Activated CD8-positive, alpha-beta memory T cell treated with anti-CD3 and anti-CD28 coated beads, Interleukin-2, amount 10 ng/mL, durations not matched to agents 7 days and 5 days (primary cell): ENCODE measurements at regions not wholly inside any gene's neighbourhood (a gene's known extent, or its start where the extent isn't known, plus 50 kb on each side); places are given as distances from the start of the nearest gene placed in this dataset.

ENCODE experiments used
- ATAC-seq: fragments of 150-1000 bp; cut with Tn5 transposase; one replicate; pipeline ENCODE4 v1.10.0; 2021; ENCODE audit warnings: moderate library complexity
- CTCF ChIA-PET: fragments of 350-600 bp; sonication (Branson Sonifier 250); formaldehyde crosslinking; loops from one replicate; lab custom pipeline; 2021; ENCODE audit warnings: antibody characterized with exemption; lab: Charles Lee
- DNase-seq: peaks from one replicate; pipeline ENCODE4 v3.0.0-alpha.2; 2020
- H3K27ac Mint-ChIP-seq: one replicate; pipeline ENCODE4 v1.8.0; 2021; ENCODE audit warnings: mild to moderate bottlenecking, mixed read lengths
- H3K27me3 Mint-ChIP-seq: one replicate; pipeline ENCODE4 v1.8.0; 2021; ENCODE audit warnings: mixed read lengths
- H3K36me3 Mint-ChIP-seq: one replicate; pipeline ENCODE4 v1.8.0; 2021; ENCODE audit warnings: mild to moderate bottlenecking, mixed read lengths
- H3K4me1 Mint-ChIP-seq: one replicate; pipeline ENCODE4 v1.8.0; 2021; ENCODE audit warnings: mixed read lengths
- H3K4me3 Mint-ChIP-seq: one replicate; pipeline ENCODE4 v1.8.0; 2021; ENCODE audit warnings: mild to moderate bottlenecking, moderate library complexity, mixed read lengths
- H3K9me3 Mint-ChIP-seq: one replicate; pipeline ENCODE4 v1.8.0; 2022; ENCODE audit warnings: low read depth, mixed read lengths

GRCh38 chr11:70566768-70567530, 168.6 kb downstream of the CTTN start:
- no peak for ATAC-seq
- CTCF ChIA-PET, result no interaction called here
- Mint-ChIP-seq H3K4me3 (no peak overlapping the region), H3K27me3 (peaks cover 10% of the 10 kb centered on the region), H3K36me3 (no peaks in the 10 kb centered on the region), H3K9me3 (no peaks in the 10 kb centered on the region), H3K4me1 (no peaks in the 10 kb centered on the region), H3K27ac (no peak overlapping the region)
- DNase-seq, result no peak

GRCh38 chr11:70567680-70568034, 169.3 kb downstream of the CTTN start:
- Mint-ChIP-seq H3K9me3 (no peaks in the 10 kb centered on the region), H3K4me1 (no peaks in the 10 kb centered on the region), H3K27me3 (peaks cover 10% of the 10 kb centered on the region), H3K36me3 (no peaks in the 10 kb centered on the region), H3K4me3 (no peak overlapping the region), H3K27ac (no peak overlapping the region)
- DNase-seq, result no peak
- no peak for ATAC-seq
- CTCF ChIA-PET, result interaction anchor here (1.3 kb wide), 1 partner anchor 9 kb away, joined by 3 read pairs; no protein-coding TSS in a partner anchor

- CTCF ChIA-PET, result interaction anchor here (1.3 kb wide), 1 partner anchor 10 kb away, joined by 3 read pairs; no protein-coding TSS in a partner anchor
- no peak overlapping the region for H3K4me3 Mint-ChIP-seq
- H3K36me3 Mint-ChIP-seq, result no peaks in the 10 kb centered on the region
Observed at GRCh38 chr11:70568035-70568813, 169.9 kb downstream of the CTTN start.

GRCh38 chr11:70568814-70569617, 170.7 kb downstream of the CTTN start:
- ATAC-seq, result no peak
- Mint-ChIP-seq H3K27ac (no peak overlapping the region), H3K9me3 (no peaks in the 10 kb centered on the region), H3K27me3 (peaks cover 10% of the 10 kb centered on the region), H3K36me3 (no peaks in the 10 kb centered on the region), H3K4me3 (no peak overlapping the region), H3K4me1 (no peaks in the 10 kb centered on the region)
- DNase-seq, result no peak
- CTCF ChIA-PET, result interaction anchor here (1.3 kb wide), 1 partner anchor 11 kb away, joined by 3 read pairs; no protein-coding TSS in a partner anchor

More at GRCh38 chr11:70568035-70568813, 169.9 kb downstream of the CTTN start:
- H3K9me3 Mint-ChIP-seq, result no peaks in the 10 kb centered on the region
- H3K27ac Mint-ChIP-seq, result no peak overlapping the region
- H3K27me3 Mint-ChIP-seq, result peaks cover 10% of the 10 kb centered on the region
- ATAC-seq (no peak), DNase-seq (no peak)
- H3K4me1 Mint-ChIP-seq, result no peaks in the 10 kb centered on the region

GRCh38 chr11:70569618-70569890, 171.2 kb downstream of the CTTN start:
- no peak overlapping the region for H3K4me3 Mint-ChIP-seq
- peaks cover 10% of the 10 kb centered on the region for H3K27me3 Mint-ChIP-seq
- H3K27ac Mint-ChIP-seq, result no peak overlapping the region
- no peaks in the 10 kb centered on the region for H3K4me1 Mint-ChIP-seq
- CTCF ChIA-PET, result no interaction called here
- DNase-seq (no peak), ATAC-seq (no peak)
- no peaks in the 10 kb centered on the region for H3K9me3 Mint-ChIP-seq
- H3K36me3 Mint-ChIP-seq, result no peaks in the 10 kb centered on the region

- DNase-seq (no peak), ATAC-seq (no peak)
- Mint-ChIP-seq H3K36me3 (no peaks in the 10 kb centered on the region), H3K4me1 (no peaks in the 10 kb centered on the region), H3K9me3 (no peaks in the 10 kb centered on the region), H3K27me3 (peaks cover 10% of the 10 kb centered on the region), H3K4me3 (no peak overlapping the region), H3K27ac (no peak overlapping the region)
- CTCF ChIA-PET, result no interaction called here
Observed at GRCh38 chr11:70569996-70570692, 171.8 kb downstream of the CTTN start.

GRCh38 chr11:70570693-70571395, 172.5 kb downstream of the CTTN start:
- Mint-ChIP-seq H3K4me3 (no peak overlapping the region), H3K4me1 (no peaks in the 10 kb centered on the region), H3K27me3 (peaks cover 10% of the 10 kb centered on the region), H3K27ac (no peak overlapping the region), H3K9me3 (no peaks in the 10 kb centered on the region), H3K36me3 (no peaks in the 10 kb centered on the region)
- CTCF ChIA-PET, result no interaction called here
- DNase-seq (no peak), ATAC-seq (no peak)

GRCh38 chr11:70572974-70573260, 174.6 kb downstream of the CTTN start:
- DNase-seq (no peak), ATAC-seq (no peak)
- no peaks in the 10 kb centered on the region for H3K9me3 Mint-ChIP-seq
- no peak overlapping the region for H3K27ac Mint-ChIP-seq
- H3K4me1 Mint-ChIP-seq, result no peaks in the 10 kb centered on the region
- no peaks in the 10 kb centered on the region for H3K36me3 Mint-ChIP-seq
- CTCF ChIA-PET, result no interaction called here
- no peak overlapping the region for H3K4me3 Mint-ChIP-seq
- no peaks in the 10 kb centered on the region for H3K27me3 Mint-ChIP-seq

GRCh38 chr11:70573701-70574151, 175.4 kb downstream of the CTTN start:
- H3K4me3 Mint-ChIP-seq, result no peak overlapping the region
- no peak overlapping the region for H3K27ac Mint-ChIP-seq
- H3K27me3 Mint-ChIP-seq, result no peaks in the 10 kb centered on the region
- no peaks in the 10 kb centered on the region for H3K36me3 Mint-ChIP-seq
- CTCF ChIA-PET, result no interaction called here
- no peaks in the 10 kb centered on the region for H3K4me1 Mint-ChIP-seq
- no peaks in the 10 kb centered on the region for H3K9me3 Mint-ChIP-seq
- DNase-seq, result no peak
- no peak for ATAC-seq

- no peaks in the 10 kb centered on the region for H3K4me1 Mint-ChIP-seq
- DNase-seq (no peak), ATAC-seq (no peak)
- no peak overlapping the region for H3K4me3 Mint-ChIP-seq
- H3K27me3 Mint-ChIP-seq, result no peaks in the 10 kb centered on the region
- H3K27ac Mint-ChIP-seq, result no peak overlapping the region
- CTCF ChIA-PET, result no interaction called here
- no peaks in the 10 kb centered on the region for H3K36me3 Mint-ChIP-seq
- no peaks in the 10 kb centered on the region for H3K9me3 Mint-ChIP-seq
Observed at GRCh38 chr11:70574725-70575347, 176.5 kb downstream of the CTTN start.

- CTCF ChIA-PET, result no interaction called here
- DNase-seq (no peak), ATAC-seq (no peak)
- no peaks in the 10 kb centered on the region for H3K36me3 Mint-ChIP-seq
- no peaks in the 10 kb centered on the region for H3K27me3 Mint-ChIP-seq
- H3K4me3 Mint-ChIP-seq, result no peak overlapping the region
- no peaks in the 10 kb centered on the region for H3K4me1 Mint-ChIP-seq
- H3K27ac Mint-ChIP-seq, result no peak overlapping the region
- no peaks in the 10 kb centered on the region for H3K9me3 Mint-ChIP-seq
Observed at GRCh38 chr11:70575396-70576060, 177.2 kb downstream of the CTTN start.

GRCh38 chr11:70577258-70577603, 178.9 kb downstream of the CTTN start:
- Mint-ChIP-seq H3K27ac (no peak overlapping the region), H3K27me3 (no peaks in the 10 kb centered on the region), H3K4me1 (no peaks in the 10 kb centered on the region), H3K9me3 (no peaks in the 10 kb centered on the region), H3K36me3 (no peaks in the 10 kb centered on the region), H3K4me3 (no peak overlapping the region)
- CTCF ChIA-PET, result no interaction called here
- ATAC-seq (no peak), DNase-seq (no peak)
